Nephron (organoid): ENCODE measurements at regions not wholly inside any gene's neighbourhood (a gene's known extent, or its start where the extent isn't known, plus 50 kb on each side); places are given as distances from the start of the nearest gene placed in this dataset.

Source experiments
- H3K27ac Mint-ChIP-seq, 3 experiments: 2 replicates each; pipeline ENCODE4 v1.8.0; 2020; ENCODE audit warnings: mixed read lengths in 3 of 3, mild to moderate bottlenecking in 2 of 3, moderate library complexity in 1 of 3
- H3K27me3 Mint-ChIP-seq: 2 replicates; pipeline ENCODE4 v1.8.0; 2021; ENCODE audit warnings: low read depth, mild to moderate bottlenecking, moderate library complexity, mixed read lengths
- H3K36me3 Mint-ChIP-seq: 2 replicates; pipeline ENCODE4 v1.8.0; 2020; ENCODE audit warnings: low read depth, mixed read lengths
- H3K4me1 Mint-ChIP-seq: 2 replicates; pipeline ENCODE4 v1.8.0; 2020; ENCODE audit warnings: mixed read lengths
- H3K4me3 Mint-ChIP-seq, 3 experiments: 2 replicates each; pipeline ENCODE4 v1.8.0; 2020; ENCODE audit warnings: mild to moderate bottlenecking in 3 of 3, mixed read lengths in 3 of 3, moderate library complexity in 2 of 3
- H3K9me3 Mint-ChIP-seq: 2 replicates; pipeline ENCODE4 v1.8.0; 2020; ENCODE audit warnings: mixed read lengths
- TF ChIP-seq, protein P1 (sequence below), 3 experiments: fragments of 200-600 bp; sonication (generic); IDR thresholded peaks; one replicate each; pipeline ENCODE4 v1.5.0; 2021; ENCODE audit warnings: antibody characterized with exemption in 3 of 3; ENCODE audit not compliant: unreplicated experiment in 3 of 3

DNA sequence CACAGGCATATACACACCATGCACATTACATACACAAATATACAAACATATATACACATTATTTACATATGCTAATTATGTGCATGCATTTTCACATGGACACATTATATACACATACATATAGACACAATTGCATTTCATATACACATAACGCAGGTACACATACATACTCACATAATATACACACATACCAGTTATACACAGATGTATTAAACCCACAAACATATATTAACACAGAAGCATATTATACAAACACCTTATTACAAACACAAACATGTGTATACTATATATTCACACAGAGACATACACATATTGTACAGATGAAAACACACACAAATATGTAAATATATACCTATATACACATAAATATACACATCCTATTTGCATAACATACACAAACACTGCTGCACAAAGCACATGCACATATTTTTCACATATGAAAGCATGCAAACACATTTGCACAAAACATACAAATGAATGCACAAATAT lies 140.2 kb downstream of the VEGFA start:
- H3K9me3 Mint-ChIP-seq, result no peaks in the 10 kb centered on the region
- H3K27me3 Mint-ChIP-seq, result peaks cover 66% of the 10 kb centered on the region
- no peak overlapping the region for H3K27ac Mint-ChIP-seq
- no peak overlapping the region for H3K4me3 Mint-ChIP-seq
- H3K4me1 Mint-ChIP-seq, result peaks cover 35% of the 10 kb centered on the region
- no peaks in the 10 kb centered on the region for H3K36me3 Mint-ChIP-seq
- TF ChIP-seq, protein P1, sequence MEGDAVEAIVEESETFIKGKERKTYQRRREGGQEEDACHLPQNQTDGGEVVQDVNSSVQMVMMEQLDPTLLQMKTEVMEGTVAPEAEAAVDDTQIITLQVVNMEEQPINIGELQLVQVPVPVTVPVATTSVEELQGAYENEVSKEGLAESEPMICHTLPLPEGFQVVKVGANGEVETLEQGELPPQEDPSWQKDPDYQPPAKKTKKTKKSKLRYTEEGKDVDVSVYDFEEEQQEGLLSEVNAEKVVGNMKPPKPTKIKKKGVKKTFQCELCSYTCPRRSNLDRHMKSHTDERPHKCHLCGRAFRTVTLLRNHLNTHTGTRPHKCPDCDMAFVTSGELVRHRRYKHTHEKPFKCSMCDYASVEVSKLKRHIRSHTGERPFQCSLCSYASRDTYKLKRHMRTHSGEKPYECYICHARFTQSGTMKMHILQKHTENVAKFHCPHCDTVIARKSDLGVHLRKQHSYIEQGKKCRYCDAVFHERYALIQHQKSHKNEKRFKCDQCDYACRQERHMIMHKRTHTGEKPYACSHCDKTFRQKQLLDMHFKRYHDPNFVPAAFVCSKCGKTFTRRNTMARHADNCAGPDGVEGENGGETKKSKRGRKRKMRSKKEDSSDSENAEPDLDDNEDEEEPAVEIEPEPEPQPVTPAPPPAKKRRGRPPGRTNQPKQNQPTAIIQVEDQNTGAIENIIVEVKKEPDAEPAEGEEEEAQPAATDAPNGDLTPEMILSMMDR (IDR thresholded peaks at IDR 0.05; ENCODE audit: unreplicated experiment in 3 of 3), result no peak

- no peaks in the 10 kb centered on the region for H3K9me3 Mint-ChIP-seq
- H3K4me1 Mint-ChIP-seq, result peaks cover 33% of the 10 kb centered on the region
- TF ChIP-seq, protein P1 (IDR thresholded peaks at IDR 0.05; ENCODE audit: unreplicated experiment in 3 of 3), result no peak
- H3K4me3 Mint-ChIP-seq, result no peak overlapping the region
- no peaks in the 10 kb centered on the region for H3K36me3 Mint-ChIP-seq
- peaks cover 62% of the 10 kb centered on the region for H3K27me3 Mint-ChIP-seq
- no peak overlapping the region for H3K27ac Mint-ChIP-seq
Observed at GRCh38 chr6:43909474-43910148, 139.6 kb downstream of the VEGFA start.

GRCh38 chr6:43907789-43908472 lies 137.9 kb downstream of the VEGFA start:
- TF ChIP-seq, protein P1 (IDR thresholded peaks at IDR 0.05; ENCODE audit: unreplicated experiment in 3 of 3), result no peak
- H3K4me1 Mint-ChIP-seq, result peaks cover 23% of the 10 kb centered on the region
- H3K27me3 Mint-ChIP-seq, result peaks cover 58% of the 10 kb centered on the region

GRCh38 chr6:43907312-43907711 lies 137.3 kb downstream of the VEGFA start:
- Mint-ChIP-seq H3K4me1 (peaks cover 24% of the 10 kb centered on the region), H3K9me3 (no peaks in the 10 kb centered on the region), H3K36me3 (no peaks in the 10 kb centered on the region), H3K27me3 (peaks cover 52% of the 10 kb centered on the region), H3K27ac (no peak overlapping the region), H3K4me3 (no peak overlapping the region)
- TF ChIP-seq, protein P1 (IDR thresholded peaks at IDR 0.05; ENCODE audit: unreplicated experiment in 3 of 3), result no peak

More at GRCh38 chr6:43907789-43908472, 137.9 kb downstream of the VEGFA start:
- no peaks in the 10 kb centered on the region for H3K36me3 Mint-ChIP-seq
- H3K9me3 Mint-ChIP-seq, result no peaks in the 10 kb centered on the region
- H3K4me3 Mint-ChIP-seq, result no peak overlapping the region
- no peak overlapping the region for H3K27ac Mint-ChIP-seq

- H3K27ac Mint-ChIP-seq, result peak overlapping the region in 2 of 3 experiments; percentile 49 to 54
- H3K9me3 Mint-ChIP-seq, result no peaks in the 10 kb centered on the region
- H3K36me3 Mint-ChIP-seq, result no peaks in the 10 kb centered on the region
- H3K27me3 Mint-ChIP-seq, result peaks cover 39% of the 10 kb centered on the region
- H3K4me1 Mint-ChIP-seq, result peaks cover 29% of the 10 kb centered on the region
- H3K4me3 Mint-ChIP-seq, result no peak overlapping the region
- TF ChIP-seq, protein P1 (IDR thresholded peaks at IDR 0.05; ENCODE audit: unreplicated experiment in 3 of 3), result no peak
Observed at GRCh38 chr6:43904311-43905123, 134.5 kb downstream of the VEGFA start.
